Fibroblast of skin of right quadriceps (primary cell): ENCODE measurements at regions not wholly inside any gene's neighbourhood (a gene's known extent, or its start where the extent isn't known, plus 50 kb on each side); places are given as distances from the start of the nearest gene placed in this dataset.
"Not testable (repeated sequence)": the region's sequence is repeated elsewhere in the genome, so short reads cannot be mapped to it uniquely, and the experiment has no call there.

Experiments
- DNase-seq: peaks from one replicate; pipeline ENCODE4 v3.0.0-alpha.2; 2013

GRCh38 chr15:24324096-24324495 is 351.5 kb upstream of the NPAP1 start:
- not testable (repeated sequence) for DNase-seq

DNA sequence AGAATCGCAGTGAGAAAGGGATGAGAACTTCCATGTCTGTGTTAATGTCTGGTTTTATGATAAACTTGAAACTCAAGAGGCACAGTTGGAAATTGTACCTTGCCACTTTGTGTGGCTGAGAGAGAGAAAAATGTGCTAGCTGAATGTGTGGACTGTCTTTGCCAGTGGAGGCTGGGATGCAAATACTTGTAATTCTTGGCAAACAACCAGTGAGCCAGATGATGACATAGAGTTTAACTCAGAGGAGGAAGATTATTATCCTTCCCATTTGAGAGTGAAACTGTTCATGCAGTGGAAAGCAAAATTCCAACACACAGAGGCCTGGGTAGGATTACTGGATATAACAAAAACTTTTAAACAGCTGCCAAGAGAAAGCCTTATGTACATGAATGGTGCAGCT is 349.1 kb upstream of the NPAP1 start:
- DNase-seq: peak; percentile 17

GRCh38 chr15:24331964-24332363 is 343.6 kb upstream of the NPAP1 start:
- DNase-seq: not testable (repeated sequence)

GRCh38 chr15:24341876-24342275 is 333.7 kb upstream of the NPAP1 start:
- not testable (repeated sequence) for DNase-seq

DNA sequence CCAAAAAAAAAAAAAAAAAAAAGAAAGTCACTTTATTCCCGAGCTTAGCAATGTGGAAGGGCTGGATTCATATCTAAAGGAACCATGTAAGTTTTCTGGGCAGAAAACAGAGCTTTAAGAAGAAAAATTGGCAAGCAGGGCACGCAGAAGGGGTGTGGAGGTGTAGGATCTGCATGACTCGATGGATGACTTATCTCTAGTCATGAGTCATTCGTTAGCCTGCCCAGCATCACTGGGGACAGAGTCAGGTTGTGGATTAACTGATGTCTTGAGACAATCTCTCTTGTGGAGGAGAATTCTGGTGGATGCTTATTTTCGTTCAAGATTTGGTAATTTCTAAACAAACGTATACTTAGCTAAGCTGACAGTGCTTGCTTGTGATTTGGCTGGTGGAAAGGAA is 322.8 kb upstream of the NPAP1 start:
- DNase-seq: not testable (repeated sequence)

DNA sequence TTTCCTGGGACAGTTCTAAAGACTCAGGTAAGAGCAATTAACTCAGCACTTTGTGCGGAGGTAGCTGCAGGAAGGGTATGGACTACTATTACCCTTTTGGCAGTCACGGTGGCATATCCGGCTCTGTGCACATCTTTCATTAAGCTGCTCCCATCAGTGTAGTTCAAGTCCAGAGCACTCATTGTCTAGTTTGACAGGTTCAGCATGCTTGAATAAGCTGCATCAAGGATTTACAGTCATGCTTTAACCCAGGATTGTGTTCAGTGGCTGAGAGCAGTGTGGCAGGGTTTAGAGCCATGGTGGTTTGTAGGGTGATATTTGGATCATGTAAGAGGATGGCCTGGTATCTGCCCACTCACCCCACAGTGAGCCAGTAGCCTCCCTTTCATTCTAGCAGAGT is 294.5 kb upstream of the NPAP1 start:
- DNase-seq: not testable (repeated sequence)

- DNase-seq: not testable (repeated sequence)
Measured at GRCh38 chr15:24385258-24385657, 290.3 kb upstream of the NPAP1 start.

GRCh38 chr15:24394303-24394702 is 281.3 kb upstream of the NPAP1 start:
- no peak for DNase-seq

- not testable (repeated sequence) for DNase-seq
Measured at GRCh38 chr15:24412649-24413048, 262.9 kb upstream of the NPAP1 start.

DNA sequence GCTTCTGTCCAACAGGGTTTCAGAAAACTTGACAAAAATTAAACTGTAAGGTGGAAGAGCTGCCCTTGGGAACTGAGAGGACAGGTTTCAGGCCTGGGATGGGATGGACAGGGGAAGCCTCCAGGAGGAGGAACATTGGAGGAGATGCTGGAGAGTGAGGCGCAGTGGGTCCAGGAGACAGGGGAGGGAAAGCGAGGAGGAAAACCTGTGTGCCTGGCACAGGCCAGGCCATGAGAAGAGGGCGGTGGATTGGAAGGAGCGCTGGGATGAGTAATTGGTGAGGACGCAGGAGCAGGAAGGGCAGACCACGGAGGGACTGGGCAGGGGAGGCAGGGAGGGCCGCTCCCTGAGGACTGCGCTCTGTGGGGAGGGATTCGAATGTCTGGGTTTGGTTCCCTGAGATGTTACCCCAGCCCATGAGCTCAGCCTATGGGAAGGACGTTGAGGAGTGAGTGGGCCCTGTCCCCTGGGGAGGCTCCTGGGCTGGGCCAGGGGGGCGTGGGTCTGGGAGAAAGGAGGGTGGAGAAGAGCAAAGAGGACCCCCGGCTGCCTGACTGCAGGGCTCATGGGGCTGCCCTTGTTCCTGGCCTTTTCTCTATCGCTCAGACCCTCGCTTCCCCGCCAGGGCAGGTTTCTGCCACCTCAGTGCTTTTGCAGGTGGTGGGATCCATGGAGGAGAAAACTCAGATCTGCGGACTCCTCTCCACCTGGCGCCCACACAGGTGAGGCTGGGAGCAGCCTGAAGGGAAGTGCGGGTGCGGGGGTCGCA is 249.1 kb upstream of the NPAP1 start:
- not testable (repeated sequence) for DNase-seq

GRCh38 chr15:24427055-24427400 is 248.5 kb upstream of the NPAP1 start:
- DNase-seq: not testable (repeated sequence)

DNA sequence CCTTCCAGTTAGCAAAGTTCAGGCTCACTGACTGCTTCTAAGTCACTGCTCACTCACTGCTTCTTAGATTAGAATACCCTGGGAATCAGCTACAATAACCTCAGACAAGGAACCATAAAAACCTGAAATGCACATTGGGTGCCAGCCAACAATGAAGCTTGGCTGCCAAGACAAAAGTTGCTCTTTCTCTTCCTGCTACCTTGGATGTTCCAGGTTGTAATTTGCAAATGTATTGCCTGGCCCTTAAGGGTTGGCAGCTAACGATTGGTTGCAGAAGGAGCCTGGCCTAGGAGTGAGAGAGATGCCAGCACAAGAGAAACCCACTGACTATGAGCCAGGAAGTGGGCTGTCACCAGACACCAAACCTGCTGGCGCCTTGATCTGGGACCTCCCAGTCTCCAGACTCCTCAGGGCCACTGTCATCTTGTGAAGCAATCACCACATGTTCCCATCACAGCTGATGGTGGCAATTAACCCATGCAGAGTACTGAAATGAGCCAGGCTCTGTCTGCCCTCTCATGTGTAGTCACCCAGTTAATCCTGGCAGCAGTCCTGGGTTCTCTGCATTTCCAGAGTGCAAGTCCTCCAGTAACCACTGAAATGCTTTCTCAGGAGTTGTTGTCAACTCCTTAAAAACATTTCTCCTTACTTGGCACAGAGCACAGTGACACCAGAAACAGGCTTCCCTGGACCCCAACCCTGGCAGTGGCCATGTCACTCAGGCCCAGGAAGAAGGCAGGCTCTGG is 240.3 kb upstream of the NPAP1 start:
- DNase-seq: not testable (repeated sequence)

GRCh38 chr15:24437270-24437669 is 238.3 kb upstream of the NPAP1 start:
- not testable (repeated sequence) for DNase-seq

DNA sequence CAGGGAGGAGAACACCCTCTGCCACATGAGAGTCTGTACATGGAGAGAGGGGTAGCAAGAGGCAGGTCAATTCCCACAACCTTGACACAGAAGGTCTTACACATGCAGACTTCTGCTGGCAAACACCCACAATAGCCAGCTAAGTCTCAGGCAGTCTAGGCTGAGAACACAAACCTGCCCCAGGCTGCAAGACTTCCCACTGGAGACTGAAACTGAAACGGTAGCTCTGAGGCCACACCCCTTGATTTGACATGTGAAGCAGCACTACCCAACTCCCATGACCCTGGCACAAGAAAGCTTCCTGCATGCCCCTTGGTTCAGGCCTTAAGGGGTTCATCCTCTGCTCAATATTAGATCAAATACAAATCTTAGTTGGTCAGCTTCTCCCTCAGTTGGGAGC is 237.8 kb upstream of the NPAP1 start:
- DNase-seq: not testable (repeated sequence)

DNA sequence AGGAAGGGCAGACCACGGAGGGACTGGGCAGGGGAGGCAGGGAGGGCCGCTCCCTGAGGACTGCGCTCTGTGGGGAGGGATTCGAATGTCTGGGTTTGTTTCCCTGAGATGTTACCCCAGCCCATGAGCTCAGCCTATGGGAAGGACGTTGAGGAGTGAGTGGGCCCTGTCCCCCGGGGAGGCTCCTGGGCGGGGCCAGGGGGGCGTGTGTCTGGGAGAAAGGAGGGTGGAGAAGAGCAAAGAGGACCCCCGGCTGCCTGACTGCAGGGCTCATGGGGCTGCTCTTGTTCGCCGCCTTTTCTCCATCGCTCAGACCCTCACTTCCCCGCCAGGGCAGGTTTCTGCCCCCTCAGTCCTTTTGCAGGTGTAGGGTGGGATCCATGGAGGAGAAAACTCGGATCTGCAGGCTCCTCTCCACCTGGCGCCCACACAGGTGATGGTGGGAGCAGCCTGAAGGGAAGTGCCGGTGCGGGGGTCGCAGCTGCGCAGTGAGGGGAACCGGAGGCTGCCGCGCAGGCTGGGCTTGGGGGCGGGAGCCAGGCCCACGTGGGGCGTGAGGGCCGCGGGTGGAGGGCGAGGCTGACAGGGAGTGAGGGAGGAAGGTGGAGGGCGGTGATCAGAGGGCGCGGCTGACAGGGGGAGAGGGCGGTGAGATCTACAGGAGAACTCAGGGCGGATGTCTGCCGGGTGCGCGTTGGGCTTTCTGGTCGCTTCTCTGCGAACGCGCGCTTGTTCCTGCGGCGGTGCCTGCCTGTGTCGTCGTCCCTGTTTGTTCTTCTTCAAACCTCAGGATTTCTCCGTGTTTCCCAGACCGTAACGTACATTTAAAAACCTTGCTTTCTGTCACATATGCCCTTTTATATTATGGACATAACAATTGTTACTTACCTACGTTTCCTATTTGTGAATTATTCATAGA is 198.2 kb upstream of the NPAP1 start:
- not testable (repeated sequence) for DNase-seq

- not testable (repeated sequence) for DNase-seq
Measured at GRCh38 chr15:24485885-24486567, 189.5 kb upstream of the NPAP1 start.

GRCh38 chr15:24488164-24488907 is 187.2 kb upstream of the NPAP1 start:
- not testable (repeated sequence) for DNase-seq

DNA sequence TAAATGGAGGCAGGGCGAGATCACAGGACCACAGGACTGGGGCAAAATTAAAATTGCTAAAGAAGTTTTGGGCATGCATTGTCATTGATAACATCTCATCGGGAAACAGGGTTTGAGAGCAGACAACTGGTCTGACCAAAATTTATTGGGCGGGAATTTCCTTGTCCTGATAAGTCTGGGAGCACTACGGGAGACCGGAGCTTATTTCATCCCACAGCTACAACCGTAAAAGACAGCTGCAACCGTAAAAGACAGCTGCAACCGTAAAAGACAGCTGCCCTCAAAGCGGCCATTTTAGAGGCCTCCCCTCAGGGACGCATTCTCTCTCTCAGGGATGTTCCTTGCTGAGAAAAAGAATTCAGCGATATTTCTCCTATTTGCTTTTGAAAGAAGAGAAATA is 170.4 kb upstream of the NPAP1 start:
- DNase-seq: not testable (repeated sequence)

- DNase-seq: not testable (repeated sequence)
Measured at GRCh38 chr15:24509714-24510113, 165.9 kb upstream of the NPAP1 start.

- DNase-seq: not testable (repeated sequence)
Measured at GRCh38 chr15:24511598-24511997, 164.0 kb upstream of the NPAP1 start.

DNA sequence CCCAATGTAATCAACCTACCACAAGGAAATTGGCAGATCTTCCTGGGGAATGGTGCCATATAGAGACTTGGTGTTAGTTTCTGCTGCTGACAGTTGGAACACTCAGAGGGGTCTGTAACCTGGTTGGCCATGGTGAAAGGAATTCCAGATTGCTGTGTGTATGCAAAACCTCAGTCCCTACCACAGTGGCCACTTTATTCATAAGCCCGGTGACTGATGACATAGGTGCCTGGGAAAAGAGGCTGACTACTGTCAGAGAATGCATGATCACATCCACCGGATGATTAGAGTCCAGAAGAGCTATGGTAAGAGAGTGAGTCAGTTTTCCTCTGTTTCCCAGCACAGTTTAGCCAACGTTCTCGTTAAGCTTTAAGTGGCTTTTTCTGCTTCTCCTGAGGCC is 156.8 kb upstream of the NPAP1 start:
- DNase-seq: not testable (repeated sequence)

DNA sequence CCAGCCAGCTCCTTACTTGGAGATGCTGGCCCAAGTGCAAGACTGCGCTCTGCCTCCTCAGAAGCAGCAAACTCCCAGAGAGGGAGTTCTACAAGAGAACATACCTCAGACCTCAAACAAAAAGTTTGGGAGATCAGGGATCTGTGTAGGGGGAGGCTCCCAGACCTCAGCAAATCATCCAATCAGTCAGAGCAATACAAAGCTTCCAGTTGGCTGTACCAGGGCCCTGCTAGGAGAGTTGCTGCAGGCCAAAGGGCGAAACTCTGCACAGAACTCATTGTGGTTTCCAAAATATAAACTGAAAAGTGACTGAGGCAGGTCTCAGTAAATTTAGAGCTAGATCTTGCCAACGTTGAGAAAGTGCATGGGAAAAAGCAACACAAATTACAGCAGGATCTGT is 144.3 kb upstream of the NPAP1 start:
- not testable (repeated sequence) for DNase-seq
